ENCODE measurements at regions not wholly inside any gene's neighbourhood (a gene's known extent, or its start where the extent isn't known, plus 50 kb on each side); places are given as distances from the start of the nearest gene placed in this dataset.

- intact Hi-C loops (cut with micrococcal nuclease; ENCODE audit: unreplicated experiment): loop anchor here (5.0 kb wide), 1 partner anchor 37 kb away; no protein-coding TSS in a partner anchor
- CTCF ChIA-PET: no interaction called here
- POLR2A ChIA-PET: no interaction called here
- Histone ChIP-seq H3K36me3 (ENCODE audit: control insufficient read depth, insufficient read depth, low read length) (no peaks in the 10 kb centered on the region), H3K4me1 (ENCODE audit: control insufficient read depth, insufficient read depth, low read length) (no peaks in the 10 kb centered on the region), H3K9me3 (ENCODE audit: control insufficient read depth, insufficient read depth, low read depth, low read length) (no peaks in the 10 kb centered on the region; the same call in 1 of the 2 replicates), H3K27ac (ENCODE audit: low read length) (no peak overlapping the region), H3K4me3 (ENCODE audit: low read depth in 2 of 2, low read length in 2 of 2) (no peak overlapping the region), H3K27me3 (ENCODE audit: control insufficient read depth, insufficient read depth, low read length) (no peaks in the 10 kb centered on the region)
- no TSS peak for BruUV-seq (replicated peaks)
- no peak for DNase-seq (ENCODE audit: low read depth, low spot score)
- TF ChIP-seq POLR2AphosphoS5 (IDR thresholded peaks at IDR 0.05; ENCODE audit: low read depth, low read length) (no peak), TCF7L2 (IDR thresholded peaks at IDR 0.05; ENCODE audit: low read depth, low read length) (no peak), SIN3A (IDR thresholded peaks at IDR 0.05; ENCODE audit: borderline replicate concordance, insufficient read depth, low read depth, low read length) (no peak), CTCF (IDR thresholded peaks at IDR 0.05) (no peak), REST (IDR thresholded peaks at IDR 0.05; ENCODE audit: insufficient read depth in 1 of 2, low read depth in 2 of 2, low read length in 1 of 2) (no peak)
- no peak for ATAC-seq
- in situ Hi-C loops (cut with HindIII; ENCODE audit: low pct_unique_long_range_greater_than_20kb, low sequenced_read_pairs): no loop called here
Observed at GRCh38 chr11:38089726-38090125, 1491.7 kb upstream of the RAG2 start.

- H3K4me3 ChIP-seq (ENCODE audit: low read depth in 2 of 2, low read length in 2 of 2): no peak overlapping the region
- H3K27me3 ChIP-seq (ENCODE audit: control insufficient read depth, insufficient read depth, low read length): no peaks in the 10 kb centered on the region
- H3K9me3 ChIP-seq (ENCODE audit: control insufficient read depth, insufficient read depth, low read depth, low read length): no peaks in the 10 kb centered on the region
- POLR2A ChIA-PET: no interaction called here
- intact Hi-C loops (cut with micrococcal nuclease; ENCODE audit: unreplicated experiment) (no loop called here), in situ Hi-C loops (cut with HindIII; ENCODE audit: low pct_unique_long_range_greater_than_20kb, low sequenced_read_pairs) (no loop called here)
- no TSS peak for BruUV-seq (replicated peaks)
- no peak for DNase-seq (ENCODE audit: low read depth, low spot score)
- no peaks in the 10 kb centered on the region for H3K36me3 ChIP-seq (ENCODE audit: control insufficient read depth, insufficient read depth, low read length)
- H3K4me1 ChIP-seq (ENCODE audit: control insufficient read depth, insufficient read depth, low read length): no peaks in the 10 kb centered on the region
- CTCF ChIA-PET: no interaction called here
- H3K27ac ChIP-seq (ENCODE audit: low read length): no peak overlapping the region
- no peak for ATAC-seq
- TF ChIP-seq POLR2AphosphoS5 (IDR thresholded peaks at IDR 0.05; ENCODE audit: low read depth, low read length): no peak
- TF ChIP-seq SIN3A (IDR thresholded peaks at IDR 0.05; ENCODE audit: borderline replicate concordance, insufficient read depth, low read depth, low read length): no peak
- TF ChIP-seq TCF7L2 (IDR thresholded peaks at IDR 0.05; ENCODE audit: low read depth, low read length): no peak
- TF ChIP-seq CTCF (IDR thresholded peaks at IDR 0.05): no peak
- no peak for TF ChIP-seq REST (IDR thresholded peaks at IDR 0.05; ENCODE audit: insufficient read depth in 1 of 2, low read depth in 2 of 2, low read length in 1 of 2)
Observed at GRCh38 chr11:38060920-38061319, 1462.9 kb upstream of the RAG2 start.

All from Panc1 (cell line).